Upper lobe of left lung (tissue), 4 donors: ENCODE measurements at regions not wholly inside any gene's neighbourhood (a gene's known extent, or its start where the extent isn't known, plus 50 kb on each side); places are given as distances from the start of the nearest gene placed in this dataset.

ENCODE experiments used
- CTCF ChIP-seq, 6 experiments: fragments of 450-650 bp in 4 of 6; fragments of 200-600 bp in 2 of 6; sonication (generic) in 2 of 6; IDR thresholded peaks; one replicate each; pipeline ENCODE4 v1.5.1; 2016 to 2019; ENCODE audit warnings: antibody characterized with exemption in 6 of 6
- EP300 ChIP-seq, 4 donors: sonication (generic); formaldehyde crosslinking; IDR thresholded peaks; one replicate each; pipeline ENCODE4 v1.5.1; 2017; ENCODE audit warnings: antibody characterized with exemption in 4 of 4, control low read depth in 2 of 4
- POLR2A ChIP-seq, 4 donors: fragments of 450-650 bp; IDR thresholded peaks; one replicate each; pipeline ENCODE4 v1.5.1; 2016 to 2017; ENCODE audit warnings: antibody characterized with exemption in 4 of 4, mild to moderate bottlenecking in 2 of 4

- TF ChIP-seq CTCF (IDR thresholded peaks at IDR 0.05) = no peak
- TF ChIP-seq POLR2A (IDR thresholded peaks at IDR 0.05) = no peak
- no peak for TF ChIP-seq EP300 (IDR thresholded peaks at IDR 0.05)
These were observed 72.3 kb downstream of the FAM76B start for GRCh38 chr11:95717314-95717713.
